Epidermal melanocyte (primary cell): ENCODE measurements at regions not wholly inside any gene's neighbourhood (a gene's known extent, or its start where the extent isn't known, plus 50 kb on each side); places are given as distances from the start of the nearest gene placed in this dataset.
A peak's percentile ranks its signal among the peaks of the same experiment; 100 is the strongest.
"Not testable (repeated sequence)": the region's sequence is repeated elsewhere in the genome, so short reads cannot be mapped to it uniquely, and the experiment has no call there.

Source experiments
- DNase-seq: peaks from one replicate; pipeline ENCODE4 v3.0.0; 2011; ENCODE audit warnings: low spot score; ENCODE audit not compliant: insufficient read length

GRCh38 chr6:154921482-154921881 lies 73.6 kb upstream of the TIAM2 start:
- DNase-seq = no peak

- no peak for DNase-seq
Measured at GRCh38 chr6:154923199-154923869, 71.8 kb upstream of the TIAM2 start.

GRCh38 chr6:154925130-154925529 lies 70.0 kb upstream of the TIAM2 start:
- no peak for DNase-seq

- no peak for DNase-seq
Measured at GRCh38 chr6:154926366-154926765, 68.7 kb upstream of the TIAM2 start.

- DNase-seq = peak; percentile 36
Measured at GRCh38 chr6:154928325-154928922, 66.7 kb upstream of the TIAM2 start.

- DNase-seq = no peak
Measured at GRCh38 chr6:154930451-154930851, 64.7 kb upstream of the TIAM2 start.

- DNase-seq = peak; percentile 24
Measured at GRCh38 chr6:154931711-154932424, 63.2 kb upstream of the TIAM2 start.

- peak; percentile 43 for DNase-seq
Measured at GRCh38 chr6:154932515-154933027, 62.5 kb upstream of the TIAM2 start.

- no peak for DNase-seq
Measured at GRCh38 chr6:154933181-154933827, 61.8 kb upstream of the TIAM2 start.

- no peak for DNase-seq
Measured at GRCh38 chr6:154937306-154938220, 57.6 kb upstream of the TIAM2 start.

- no peak for DNase-seq
Measured at GRCh38 chr6:154938221-154938580, 56.9 kb upstream of the TIAM2 start.

- DNase-seq = not testable (repeated sequence)
Measured at GRCh38 chr6:154938727-154939285, 56.3 kb upstream of the TIAM2 start.

- DNase-seq = no peak
Measured at GRCh38 chr6:154942770-154943169, 52.3 kb upstream of the TIAM2 start.

GRCh38 chr6:154945271-154945890 lies 49.7 kb upstream of the TIAM2 start:
- no peak for DNase-seq
